Heart right ventricle (tissue), 16 donors: ENCODE measurements at regions not wholly inside any gene's neighbourhood (a gene's known extent, or its start where the extent isn't known, plus 50 kb on each side); places are given as distances from the start of the nearest gene placed in this dataset.
"Not testable (repeated sequence)": the region's sequence is repeated elsewhere in the genome, so short reads cannot be mapped to it uniquely, and the experiment has no call there.

Experiments used
- ATAC-seq, 8 donors: fragments of 200-7000 bp; cut with Tn5 transposase; one replicate each; pipeline ENCODE4 v1.9.1; 2020; ENCODE audit warnings: mild to moderate bottlenecking in 8 of 8, moderate library complexity in 8 of 8, moderate number of reproducible peaks in 1 of 8
- DNase-seq, 2 donors: peaks; one replicate each; pipeline ENCODE4 v3.0.0-alpha.2; 2020
- H3K27ac ChIP-seq, 10 donors: fragments of 200-600 bp; sonication (generic) in 2 of 10; one replicate each; pipeline versions ENCODE4 v1.5.0 to v1.8.0; 2020 to 2022; ENCODE audit warnings: mild to moderate bottlenecking in 3 of 10
- H3K27me3 ChIP-seq, 7 donors: fragments of 200-600 bp; one replicate each; pipeline ENCODE4 v1.8.0; 2021 to 2022; ENCODE audit warnings: mild to moderate bottlenecking in 2 of 7
- H3K36me3 ChIP-seq, 9 donors: fragments of 200-600 bp; sonication (generic) in 1 of 9; one replicate each; pipeline versions ENCODE4 v1.5.0 to v1.8.0; 2020 to 2022; ENCODE audit warnings: mild to moderate bottlenecking in 2 of 9
- H3K4me1 ChIP-seq, 9 donors: fragments of 200-600 bp; sonication (generic) in 1 of 9; one replicate each; pipeline versions ENCODE4 v1.5.0 to v1.8.0; 2020 to 2022; ENCODE audit warnings: mild to moderate bottlenecking in 4 of 9
- H3K4me3 ChIP-seq, 10 donors: fragments of 200-600 bp; sonication (generic) in 2 of 10; one replicate each; pipeline versions ENCODE4 v1.5.0 to v1.8.0; 2020 to 2022; ENCODE audit warnings: mild to moderate bottlenecking in 7 of 10, moderate library complexity in 2 of 10
- H3K9me3 ChIP-seq, 11 donors: fragments of 200-600 bp in 10 of 11; sonication (generic) in 2 of 11; one replicate each; pipeline versions ENCODE4 v1.5.0 to v1.8.0; 2013 to 2022; ENCODE audit warnings: mild to moderate bottlenecking in 2 of 11, control low read depth in 1 of 11, moderate library complexity in 1 of 11
- WGBS, 2 donors: extraction: QIAGEN DNeasy Blood & Tissue Kit; methylation state at CpG; one replicate each; pipeline ENCODE4 v1.1.7; 2013; ENCODE audit warnings: inconsistent platforms in 1 of 2; 5-methylcytosine and 5-hydroxymethylcytosine counted together
- intact Hi-C, 10 donors: fragments of 100-400 bp; cut with DNase I; formaldehyde crosslinking; loops; one replicate each; pipeline versions ENCODE4 v1.11.1 to v1.14.2; 2022
- TF ChIP-seq, protein P1 (sequence below), 9 donors: fragments of 200-600 bp; sonication (generic) in 2 of 9; IDR thresholded peaks; one replicate each; pipeline versions ENCODE4 v1.5.0 to v1.8.0; 2021 to 2022; ENCODE audit warnings: antibody characterized with exemption in 9 of 9, mild to moderate bottlenecking in 5 of 9, moderate library complexity in 1 of 9
- donor health status: Arrhythmogenic right ventricular cardiomyopathy.
- donor health status: ischemic (EF 13 %, LVEDD 7.1; RV severe dilation, severe dysfunction).
- donor health status: healthy with polysubstance abuse.
- donor health status: DM: no; HTN: yes; CAD: no.
- donor health status: DM: no; HTN: no; CAD: no.
- donor health status: ischemic (EF 25% LVEDD 6.9; RV normal size, moderate dysfunction).
- donor health status: ischemic (EF 25% LVEDD 5.7; RV mildly dilated, moderate dysfunction).
- donor health status: healthy.
- donor health status: DM: yes; HTN: yes; CAD: no.
- donor health status: Ischemic cardiomyopathy.
- donor health status: ischemic (EF 35%, LVEDD 5.7; RV mildly dilated, moderate dysfunction).
- donor health status: nonischemic (EF 11% LVEDD 7.7; RV severe dilation, severe dysfunction).
- donor health status: DM: yes; HTN: yes; CAD: no.
- donor health status: PGD.
- donor health status: ischemic (EF 29% LVEDD 5.4; RV normal size, mild dysfunction).
- donor health status: nonischemic (EF 23%, LVEDD 6.1; RV moderate dilation, normal function).

DNA sequence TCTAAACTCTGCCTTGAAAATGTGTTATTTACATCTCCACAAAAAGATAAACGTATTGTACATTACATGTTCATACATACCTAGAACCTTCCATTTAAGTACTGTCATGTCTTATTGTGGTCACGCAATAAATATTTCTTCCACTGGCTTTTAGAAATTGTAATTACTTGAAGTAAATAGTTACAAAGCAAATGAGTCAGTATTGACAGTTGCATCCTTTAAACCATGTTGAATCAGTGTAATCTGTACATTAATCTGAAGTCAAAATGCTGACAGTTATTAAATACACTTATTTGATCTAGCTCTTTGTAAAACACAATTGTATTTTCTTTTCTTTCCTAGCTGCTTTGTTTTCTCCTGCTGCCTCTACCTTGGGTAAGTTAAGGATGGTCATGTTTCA is 446.7 kb downstream of the EPHA5 start:
- 84% methylated on average over 2 of the region's 2 CpGs for WGBS, 2 donors
- ATAC-seq (no peak), DNase-seq (no peak)
- H3K27me3 ChIP-seq: no peaks in the 10 kb centered on the region
- H3K27ac ChIP-seq: no peak overlapping the region
- H3K4me3 ChIP-seq: no peak overlapping the region
- H3K36me3 ChIP-seq: no peaks in the 10 kb centered on the region
- H3K4me1 ChIP-seq: peaks cover 0 to 5% (median 0%) of the 10 kb centered on the region in 9 donors
- H3K9me3 ChIP-seq: no peaks in the 10 kb centered on the region
- intact Hi-C loops: no loop called here
- TF ChIP-seq, protein P1, sequence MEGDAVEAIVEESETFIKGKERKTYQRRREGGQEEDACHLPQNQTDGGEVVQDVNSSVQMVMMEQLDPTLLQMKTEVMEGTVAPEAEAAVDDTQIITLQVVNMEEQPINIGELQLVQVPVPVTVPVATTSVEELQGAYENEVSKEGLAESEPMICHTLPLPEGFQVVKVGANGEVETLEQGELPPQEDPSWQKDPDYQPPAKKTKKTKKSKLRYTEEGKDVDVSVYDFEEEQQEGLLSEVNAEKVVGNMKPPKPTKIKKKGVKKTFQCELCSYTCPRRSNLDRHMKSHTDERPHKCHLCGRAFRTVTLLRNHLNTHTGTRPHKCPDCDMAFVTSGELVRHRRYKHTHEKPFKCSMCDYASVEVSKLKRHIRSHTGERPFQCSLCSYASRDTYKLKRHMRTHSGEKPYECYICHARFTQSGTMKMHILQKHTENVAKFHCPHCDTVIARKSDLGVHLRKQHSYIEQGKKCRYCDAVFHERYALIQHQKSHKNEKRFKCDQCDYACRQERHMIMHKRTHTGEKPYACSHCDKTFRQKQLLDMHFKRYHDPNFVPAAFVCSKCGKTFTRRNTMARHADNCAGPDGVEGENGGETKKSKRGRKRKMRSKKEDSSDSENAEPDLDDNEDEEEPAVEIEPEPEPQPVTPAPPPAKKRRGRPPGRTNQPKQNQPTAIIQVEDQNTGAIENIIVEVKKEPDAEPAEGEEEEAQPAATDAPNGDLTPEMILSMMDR (IDR thresholded peaks at IDR 0.05): no peak

DNA sequence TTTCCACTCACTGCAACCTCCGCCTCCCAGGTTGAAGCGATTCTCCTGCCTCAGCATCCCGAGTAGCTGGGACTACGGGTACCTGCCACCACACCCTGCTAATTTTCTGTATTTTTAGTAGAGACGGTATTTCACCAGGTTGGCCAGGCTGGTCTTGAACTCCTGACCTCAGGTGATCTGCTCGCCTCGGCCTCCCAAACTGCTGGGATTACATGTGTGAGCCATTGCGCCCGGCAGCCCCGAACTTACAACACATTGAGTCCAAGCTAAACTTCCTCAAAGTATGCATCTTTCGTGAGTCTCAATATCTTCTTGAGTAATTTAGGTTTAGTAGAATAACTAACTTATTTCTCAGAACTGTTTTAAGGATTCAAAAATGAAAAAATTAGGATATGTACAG is 447.2 kb downstream of the EPHA5 start:
- H3K27me3 ChIP-seq, H3K9me3 ChIP-seq, DNase-seq, H3K4me3 ChIP-seq, intact Hi-C loops, H3K4me1 ChIP-seq, H3K36me3 ChIP-seq, ATAC-seq, H3K27ac ChIP-seq: not testable (repeated sequence)
- WGBS, 2 donors: 90 to 93% methylated on average over 11 of the region's 11 CpGs

DNA sequence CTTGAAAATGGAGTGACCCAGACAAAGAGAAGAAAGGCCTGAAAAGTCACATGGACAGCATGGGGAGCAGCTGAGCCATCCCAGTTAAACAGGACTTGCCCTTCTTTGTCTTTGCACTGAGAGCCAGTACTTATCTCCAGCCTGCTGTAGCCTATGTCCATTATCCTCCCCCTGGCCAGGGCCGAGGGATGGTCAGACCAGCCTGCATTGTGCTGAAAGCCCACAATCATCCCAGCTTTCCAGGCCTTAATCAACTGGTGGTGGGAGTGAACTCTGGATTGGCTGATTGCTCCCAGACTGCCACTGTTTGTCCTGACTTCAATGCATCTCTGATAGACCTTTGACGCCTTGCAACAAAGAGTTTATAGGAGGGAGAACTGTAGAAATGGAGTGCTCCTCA is 453.1 kb downstream of the EPHA5 start:
- TF ChIP-seq, protein P1 (IDR thresholded peaks at IDR 0.05): no peak
- 51 to 57% methylated on average over 2 of the region's 2 CpGs for WGBS, 2 donors
- no peaks in the 10 kb centered on the region for H3K4me1 ChIP-seq
- no peak overlapping the region for H3K4me3 ChIP-seq
- ATAC-seq (no peak), DNase-seq (no peak)
- H3K27me3 ChIP-seq: no peaks in the 10 kb centered on the region
- H3K9me3 ChIP-seq: peaks cover 0 to 10% (median 0%) of the 10 kb centered on the region in 11 donors
- H3K36me3 ChIP-seq: no peaks in the 10 kb centered on the region
- intact Hi-C loops: no loop called here
- H3K27ac ChIP-seq: no peak overlapping the region

DNA sequence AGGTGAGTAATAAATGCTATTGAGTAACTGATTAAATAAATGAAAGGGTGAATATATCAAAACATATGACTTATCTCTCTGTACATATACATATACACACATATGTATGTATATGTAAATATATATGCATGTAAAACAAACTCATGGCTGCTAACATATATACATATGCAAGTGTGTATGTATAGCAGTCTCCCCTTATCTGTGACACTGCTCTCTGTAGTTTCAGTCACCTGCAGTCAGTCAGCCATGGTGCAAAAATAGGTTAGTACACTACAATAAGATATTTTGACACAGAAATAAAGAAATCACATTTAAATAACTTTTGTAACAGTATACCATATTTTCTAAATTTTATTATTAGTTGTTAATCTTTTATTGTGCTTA is 467.4 kb downstream of the EPHA5 start:
- Histone ChIP-seq H3K27me3 (no peaks in the 10 kb centered on the region), H3K27ac (no peak overlapping the region), H3K4me1 (no peaks in the 10 kb centered on the region), H3K4me3 (no peak overlapping the region), H3K9me3 (peaks cover 0 to 3% (median 0%) of the 10 kb centered on the region in 11 donors), H3K36me3 (no peaks in the 10 kb centered on the region)
- DNase-seq: no peak
- intact Hi-C loops: no loop called here
- ATAC-seq: no peak
- TF ChIP-seq, protein P1 (IDR thresholded peaks at IDR 0.05): no peak

DNA sequence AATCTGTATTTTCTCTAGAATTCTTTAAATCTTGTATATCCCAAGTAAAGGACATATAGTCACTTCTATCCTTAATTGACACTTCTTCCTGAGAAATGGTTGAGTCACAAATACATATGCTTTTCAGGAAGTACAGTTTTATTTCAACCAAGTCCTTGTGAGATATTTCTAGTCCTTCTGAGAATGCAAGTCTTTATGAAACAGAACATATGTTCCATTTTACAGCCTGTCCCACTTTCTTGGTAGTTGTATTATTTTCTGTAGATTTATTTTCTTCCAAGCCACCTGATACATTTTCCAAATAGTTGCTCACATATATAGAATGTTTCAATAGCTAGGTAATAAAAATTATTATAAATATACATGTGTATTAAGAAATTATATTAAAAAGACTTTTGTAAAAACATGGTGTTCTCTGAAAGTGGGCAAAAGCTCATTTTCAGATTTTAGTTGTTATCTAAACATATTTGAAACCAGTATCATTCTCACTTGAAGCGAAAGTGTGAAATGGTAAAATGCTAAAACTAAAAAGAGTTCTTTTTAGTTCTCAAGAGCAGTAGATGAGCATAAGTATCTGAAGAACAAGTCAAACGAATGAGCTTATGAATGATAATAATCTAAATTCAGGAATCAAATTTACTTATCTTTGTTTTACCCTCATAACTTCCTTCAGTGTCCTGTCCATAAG is 468.0 kb downstream of the EPHA5 start:
- intact Hi-C loops: no loop called here
- no peak for DNase-seq
- H3K27me3 ChIP-seq: no peaks in the 10 kb centered on the region
- no peak overlapping the region for H3K4me3 ChIP-seq
- no peak overlapping the region for H3K27ac ChIP-seq
- H3K4me1 ChIP-seq: no peaks in the 10 kb centered on the region
- no peaks in the 10 kb centered on the region for H3K36me3 ChIP-seq
- H3K9me3 ChIP-seq: peaks cover 0 to 4% (median 0%) of the 10 kb centered on the region in 11 donors
- WGBS, 2 donors: 54 to 70% methylated on average over 2 of the region's 2 CpGs
- TF ChIP-seq, protein P1 (IDR thresholded peaks at IDR 0.05): no peak
- ATAC-seq: no peak
